Fibroblast of skin of abdomen (primary cell): ENCODE measurements at regions not wholly inside any gene's neighbourhood (a gene's known extent, or its start where the extent isn't known, plus 50 kb on each side); places are given as distances from the start of the nearest gene placed in this dataset.
"Not testable (repeated sequence)": the region's sequence is repeated elsewhere in the genome, so short reads cannot be mapped to it uniquely, and the experiment has no call there.

Experiments
- DNase-seq: peaks from one replicate; pipeline ENCODE4 v3.0.0-alpha.2; 2013

GRCh38 chr21:6363591-6363990 is 4157.8 kb upstream of the TPTE start:
- not testable (repeated sequence) for DNase-seq

GRCh38 chr21:6368824-6369223 is 4152.6 kb upstream of the TPTE start:
- DNase-seq, result not testable (repeated sequence)

- peak; percentile 80 for DNase-seq
These were observed 4148.1 kb upstream of the TPTE start for GRCh38 chr21:6373253-6373652.

- peak; percentile 1 for DNase-seq
These were observed 4147.2 kb upstream of the TPTE start for GRCh38 chr21:6374232-6374631.

- DNase-seq, result not testable (repeated sequence)
These were observed 4146.5 kb upstream of the TPTE start for GRCh38 chr21:6374926-6375325.

GRCh38 chr21:6375776-6376175 is 4145.6 kb upstream of the TPTE start:
- DNase-seq, result not testable (repeated sequence)

GRCh38 chr21:6376321-6377070 is 4144.9 kb upstream of the TPTE start:
- not testable (repeated sequence) for DNase-seq
